ENCODE measurements at regions not wholly inside any gene's neighbourhood (a gene's known extent, or its start where the extent isn't known, plus 50 kb on each side); places are given as distances from the start of the nearest gene placed in this dataset.

GRCh38 chr15:58331560-58331912 is 100.3 kb upstream of the LIPC start:
- TF ChIP-seq CTCF (IDR thresholded peaks at IDR 0.05), result no peak
- TF ChIP-seq POLR2A (IDR thresholded peaks at IDR 0.05), result no peak
- no peak for TF ChIP-seq EP300 (IDR thresholded peaks at IDR 0.05)

Measured in ovary (tissue), 3 donors.